Esophagus (tissue), 2 donors: ENCODE measurements at regions not wholly inside any gene's neighbourhood (a gene's known extent, or its start where the extent isn't known, plus 50 kb on each side); places are given as distances from the start of the nearest gene placed in this dataset.

Experiments used
- H3K27ac ChIP-seq, 2 donors: one replicate each; pipeline ENCODE4 v1.5.1; 2013; ENCODE audit warnings: low read depth in 2 of 2, mild to moderate bottlenecking in 2 of 2, inconsistent platforms in 1 of 2, low read length in 1 of 2, moderate library complexity in 1 of 2
- H3K27me3 ChIP-seq, 2 donors: one replicate each; pipeline ENCODE4 v1.6.1; 2013; ENCODE audit warnings: low read length in 2 of 2, control low read depth in 1 of 2, mild to moderate bottlenecking in 1 of 2; ENCODE audit not compliant: insufficient read depth in 2 of 2, control insufficient read depth in 1 of 2
- H3K36me3 ChIP-seq, 2 donors: one replicate each; pipeline ENCODE4 v1.6.1; 2013; ENCODE audit warnings: low read length in 1 of 2; ENCODE audit not compliant: control insufficient read depth in 2 of 2, insufficient read depth in 2 of 2
- H3K4me1 ChIP-seq, 2 donors: one replicate each; pipeline ENCODE4 v1.6.1; 2013; ENCODE audit warnings: low read length in 1 of 2; ENCODE audit not compliant: control insufficient read depth in 2 of 2, insufficient read depth in 2 of 2
- H3K4me3 ChIP-seq, 2 donors: one replicate each; pipeline ENCODE4 v1.5.1; 2013; ENCODE audit warnings: low read length in 2 of 2, mild to moderate bottlenecking in 2 of 2, low read depth in 1 of 2, moderate library complexity in 1 of 2
- H3K9me3 ChIP-seq, 2 donors: one replicate each; pipeline ENCODE4 v1.6.1; 2013; ENCODE audit warnings: mild to moderate bottlenecking in 2 of 2, low read depth in 1 of 2, low read length in 1 of 2, moderate library complexity in 1 of 2; ENCODE audit not compliant: control insufficient read depth in 2 of 2, insufficient read depth in 1 of 2
- WGBS, 2 donors: extraction: QIAGEN DNeasy Blood & Tissue Kit; methylation state at CpG; one replicate each; pipeline ENCODE4 v1.1.7; 2013; 5-methylcytosine and 5-hydroxymethylcytosine counted together
- donor health status: healthy with polysubstance abuse.
- donor health status: Bipolar disorder and iron deficiency.

- Histone ChIP-seq H3K4me1 (peaks cover 0 to 4% of the 10 kb centered on the region in 2 donors), H3K27ac (no peak overlapping the region), H3K36me3 (no peaks in the 10 kb centered on the region), H3K9me3 (peaks cover 0 to 8% of the 10 kb centered on the region in 2 donors), H3K27me3 (no peaks in the 10 kb centered on the region), H3K4me3 (no peak overlapping the region)
- WGBS, 2 donors, result 85 to 87% methylated on average over 10 of the region's 10 CpGs
Observed at GRCh38 chr10:3402187-3402751, 229.7 kb upstream of the PITRM1 start.

GRCh38 chr10:3401491-3401938, 228.9 kb upstream of the PITRM1 start:
- WGBS, 2 donors, result 68 to 71% methylated on average over 6 of the region's 6 CpGs

GRCh38 chr10:3400348-3400747, 227.8 kb upstream of the PITRM1 start:
- 54 to 58% methylated on average over 5 of the region's 5 CpGs for WGBS, 2 donors
- H3K9me3 ChIP-seq, result peaks cover 0 to 8% of the 10 kb centered on the region in 2 donors
- no peak overlapping the region for H3K27ac ChIP-seq
- H3K27me3 ChIP-seq, result no peaks in the 10 kb centered on the region
- no peaks in the 10 kb centered on the region for H3K36me3 ChIP-seq
- H3K4me3 ChIP-seq, result no peak overlapping the region
- H3K4me1 ChIP-seq, result peaks cover 0 to 4% of the 10 kb centered on the region in 2 donors

More at GRCh38 chr10:3401491-3401938, 228.9 kb upstream of the PITRM1 start:
- Histone ChIP-seq H3K27ac (no peak overlapping the region), H3K36me3 (no peaks in the 10 kb centered on the region), H3K4me3 (no peak overlapping the region), H3K4me1 (peaks cover 0 to 4% of the 10 kb centered on the region in 2 donors), H3K27me3 (no peaks in the 10 kb centered on the region), H3K9me3 (peaks cover 0 to 8% of the 10 kb centered on the region in 2 donors)

- 46 to 53% methylated on average over 6 of the region's 6 CpGs for WGBS, 2 donors
- H3K4me3 ChIP-seq, result no peak overlapping the region
- H3K9me3 ChIP-seq, result peaks cover 0 to 8% of the 10 kb centered on the region in 2 donors
- peaks cover 0 to 4% of the 10 kb centered on the region in 2 donors for H3K4me1 ChIP-seq
- no peaks in the 10 kb centered on the region for H3K36me3 ChIP-seq
- H3K27me3 ChIP-seq, result no peaks in the 10 kb centered on the region
- H3K27ac ChIP-seq, result no peak overlapping the region
Observed at GRCh38 chr10:3399756-3400155, 227.2 kb upstream of the PITRM1 start.

- Histone ChIP-seq H3K36me3 (no peaks in the 10 kb centered on the region), H3K4me1 (peaks cover 0 to 4% of the 10 kb centered on the region in 2 donors), H3K4me3 (no peak overlapping the region), H3K9me3 (peaks cover 0 to 5% of the 10 kb centered on the region in 2 donors), H3K27ac (no peak overlapping the region), H3K27me3 (no peaks in the 10 kb centered on the region)
- WGBS, 2 donors, result 86 to 88% methylated on average over 46 of the region's 46 CpGs
Observed at GRCh38 chr10:3398825-3399646, 226.5 kb upstream of the PITRM1 start.

- H3K27me3 ChIP-seq, result no peaks in the 10 kb centered on the region
- 88 to 92% methylated on average over 23 of the region's 23 CpGs for WGBS, 2 donors
Observed at GRCh38 chr10:3397846-3398245, 225.3 kb upstream of the PITRM1 start.

GRCh38 chr10:3397231-3397630, 224.6 kb upstream of the PITRM1 start:
- peaks cover 0 to 5% of the 10 kb centered on the region in 2 donors for H3K9me3 ChIP-seq
- H3K4me1 ChIP-seq, result peaks cover 0 to 4% of the 10 kb centered on the region in 2 donors
- no peaks in the 10 kb centered on the region for H3K27me3 ChIP-seq
- WGBS, 2 donors, result 78 to 82% methylated on average over 4 of the region's 4 CpGs
- no peak overlapping the region for H3K4me3 ChIP-seq
- no peaks in the 10 kb centered on the region for H3K36me3 ChIP-seq
- no peak overlapping the region for H3K27ac ChIP-seq

More at GRCh38 chr10:3397846-3398245, 225.3 kb upstream of the PITRM1 start:
- H3K36me3 ChIP-seq, result no peaks in the 10 kb centered on the region
- H3K9me3 ChIP-seq, result peaks cover 0 to 5% of the 10 kb centered on the region in 2 donors
- H3K27ac ChIP-seq, result no peak overlapping the region
- H3K4me3 ChIP-seq, result no peak overlapping the region
- peaks cover 0 to 4% of the 10 kb centered on the region in 2 donors for H3K4me1 ChIP-seq

- H3K4me1 ChIP-seq, result peaks cover 0 to 4% of the 10 kb centered on the region in 2 donors
- H3K27me3 ChIP-seq, result no peaks in the 10 kb centered on the region
- 87 to 91% methylated on average over 10 of the region's 10 CpGs for WGBS, 2 donors
- H3K36me3 ChIP-seq, result no peaks in the 10 kb centered on the region
- no peak overlapping the region for H3K4me3 ChIP-seq
- peaks cover 0 to 5% of the 10 kb centered on the region in 2 donors for H3K9me3 ChIP-seq
- no peak overlapping the region for H3K27ac ChIP-seq
Observed at GRCh38 chr10:3396116-3396515, 223.5 kb upstream of the PITRM1 start.

GRCh38 chr10:3395458-3395861, 222.9 kb upstream of the PITRM1 start:
- Histone ChIP-seq H3K36me3 (no peaks in the 10 kb centered on the region), H3K4me1 (peaks cover 0 to 4% of the 10 kb centered on the region in 2 donors), H3K27ac (no peak overlapping the region), H3K9me3 (peaks cover 0 to 5% of the 10 kb centered on the region in 2 donors), H3K27me3 (no peaks in the 10 kb centered on the region), H3K4me3 (no peak overlapping the region)
- 55 to 65% methylated on average over 6 of the region's 6 CpGs for WGBS, 2 donors
